Renal cortex interstitium (tissue), 11 donors: ENCODE measurements at regions not wholly inside any gene's neighbourhood (a gene's known extent, or its start where the extent isn't known, plus 50 kb on each side); places are given as distances from the start of the nearest gene placed in this dataset.
"Not testable (repeated sequence)": the region's sequence is repeated elsewhere in the genome, so short reads cannot be mapped to it uniquely, and the experiment has no call there.

Experiments used
- DNase-seq, 11 donors: peaks; one replicate each; pipeline ENCODE4 v3.0.0-alpha.2; 2013; ENCODE audit warnings: low read depth in 9 of 11, low spot score in 4 of 11; ENCODE audit errors: extremely low read depth in 1 of 11

DNA sequence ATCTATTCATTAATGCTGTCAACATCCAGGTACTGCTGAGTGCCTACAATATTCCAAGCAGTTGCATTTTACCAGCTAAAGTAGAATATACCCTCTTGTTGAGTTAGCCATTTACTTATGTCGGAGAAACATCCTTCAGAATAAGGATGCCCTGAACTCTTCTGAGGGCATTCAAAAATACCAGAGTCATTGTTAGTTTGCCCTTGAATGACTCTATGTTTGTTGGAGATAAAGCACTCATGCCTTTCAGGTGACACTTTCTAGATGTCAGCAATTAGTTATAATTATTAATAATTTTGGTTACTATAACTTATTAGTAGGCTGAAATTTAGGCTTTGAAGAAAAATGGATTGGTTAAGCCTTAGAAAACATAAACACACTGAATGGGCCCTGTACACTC is 286.2 kb upstream of the STXBP5 start:
- DNase-seq, result no peak

DNA sequence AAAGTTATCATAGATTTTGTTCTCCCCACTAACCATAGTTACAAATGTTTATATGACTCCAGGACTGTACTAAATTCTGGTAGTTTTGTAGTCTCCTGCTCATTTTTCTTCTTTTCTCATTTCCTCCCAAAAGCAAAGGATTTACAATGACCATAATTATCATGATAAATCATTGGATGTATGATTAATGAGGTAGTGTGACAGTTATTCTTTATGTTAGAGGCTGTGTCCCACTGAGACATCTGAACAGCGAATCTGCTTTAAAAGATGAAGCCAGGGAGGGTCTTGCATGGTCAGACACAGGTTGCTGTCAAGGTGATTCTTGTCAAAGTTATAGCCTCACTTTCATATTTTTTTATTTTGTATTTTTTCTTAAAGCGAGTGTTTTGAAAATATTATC is 285.2 kb upstream of the STXBP5 start:
- no peak for DNase-seq

DNA sequence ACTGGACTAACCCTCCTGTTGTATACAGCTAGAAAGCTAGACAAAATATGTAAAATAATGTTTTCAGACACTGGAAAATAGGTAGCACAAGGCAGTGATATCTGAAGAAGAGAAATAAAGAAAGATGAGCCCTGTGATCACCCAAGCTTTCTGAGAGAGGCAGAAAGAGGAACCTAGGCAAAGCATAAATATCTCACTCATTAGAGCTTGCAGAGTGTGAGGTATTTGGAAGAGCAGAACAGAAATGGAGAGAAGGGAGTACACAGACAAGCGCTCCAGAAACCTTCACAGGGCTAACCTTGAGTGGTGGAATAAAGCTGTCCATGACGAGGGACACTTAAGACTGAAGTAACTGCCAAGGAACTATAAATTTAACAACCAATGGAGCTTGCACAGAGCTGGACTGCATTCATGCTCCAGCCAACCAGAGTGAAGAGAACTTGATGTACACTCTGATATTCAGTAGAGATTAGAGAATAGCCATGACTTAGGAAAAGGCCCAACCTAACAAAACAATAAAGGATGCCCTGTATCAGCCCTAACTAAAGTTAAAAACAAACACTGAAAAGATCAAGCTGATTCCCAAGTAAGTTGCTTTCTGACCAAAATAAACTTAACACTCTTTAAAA is 280.9 kb upstream of the STXBP5 start:
- DNase-seq, result no peak

DNA sequence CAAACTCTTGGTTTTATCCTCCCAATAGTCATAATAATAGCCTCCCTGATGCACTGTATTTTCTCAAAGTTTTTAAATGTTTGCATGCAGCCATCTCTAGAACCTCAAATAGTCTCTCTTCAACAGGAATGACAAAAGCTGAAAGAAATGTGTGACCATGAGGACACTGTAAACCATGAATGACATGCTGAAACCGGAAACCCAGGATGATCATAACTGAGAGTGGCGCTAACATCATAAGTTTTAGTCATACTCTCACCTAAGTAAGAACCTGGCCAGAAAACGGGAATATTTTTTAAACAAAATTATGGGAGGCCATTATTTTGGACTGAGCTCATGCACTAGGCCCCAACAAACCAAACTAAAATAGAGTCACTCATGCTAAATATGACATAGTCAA is 278.4 kb upstream of the STXBP5 start:
- no peak for DNase-seq

DNA sequence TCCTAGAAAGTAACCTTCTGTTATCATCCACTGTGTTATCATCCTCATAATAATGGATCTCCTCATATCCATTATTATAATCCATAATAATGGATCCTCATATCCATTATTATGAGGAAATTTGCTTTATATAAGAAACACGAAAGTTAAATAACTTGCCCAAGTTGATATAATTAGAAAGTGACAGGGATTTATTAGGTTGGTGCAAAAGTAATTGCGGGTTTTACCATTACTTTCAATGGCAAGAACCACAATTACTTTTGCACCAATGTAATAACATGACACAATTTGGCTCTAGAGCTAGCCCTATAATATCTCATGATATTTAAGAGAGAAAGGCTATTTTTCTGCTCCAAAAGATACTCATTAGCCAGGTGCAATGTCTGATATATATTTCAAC is 275.7 kb upstream of the STXBP5 start:
- no peak for DNase-seq

DNA sequence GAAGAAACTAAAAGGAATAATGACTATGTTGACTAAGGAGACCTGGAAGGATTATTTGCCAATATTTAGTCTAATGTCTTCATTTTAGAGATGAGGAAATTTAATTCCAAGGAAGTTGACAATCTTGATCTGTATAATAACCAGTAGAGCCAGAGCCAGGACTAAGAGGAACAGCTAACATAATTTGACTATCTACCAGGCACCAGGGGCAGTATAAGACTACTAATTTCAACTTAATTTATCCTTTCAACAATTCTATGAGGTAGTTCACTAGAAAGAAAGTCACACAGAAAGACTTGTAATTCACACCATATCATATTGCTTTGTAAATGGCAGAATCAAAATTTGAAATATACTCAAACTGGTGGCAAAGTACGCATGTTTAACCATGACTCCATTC is 273.0 kb upstream of the STXBP5 start:
- DNase-seq, result no peak

DNA sequence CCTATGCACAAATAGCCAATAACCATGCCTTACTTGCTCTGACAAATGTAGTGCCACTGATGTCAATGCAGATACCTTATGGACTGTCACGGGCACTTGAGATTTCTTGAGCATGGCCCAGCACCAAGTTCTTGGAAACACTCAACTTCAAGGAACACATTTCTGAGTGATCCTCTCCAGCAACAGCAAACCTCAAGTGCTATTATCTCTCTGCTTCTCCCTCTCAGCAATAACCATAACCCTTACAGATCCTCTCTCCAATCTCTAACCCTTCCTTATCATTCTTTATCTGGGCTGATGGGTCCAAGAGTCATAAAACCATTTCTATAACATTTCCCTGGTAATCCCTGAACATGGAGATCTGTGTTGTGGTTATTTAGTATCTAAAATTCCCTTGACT is 266.9 kb upstream of the STXBP5 start:
- DNase-seq, result no peak

DNA sequence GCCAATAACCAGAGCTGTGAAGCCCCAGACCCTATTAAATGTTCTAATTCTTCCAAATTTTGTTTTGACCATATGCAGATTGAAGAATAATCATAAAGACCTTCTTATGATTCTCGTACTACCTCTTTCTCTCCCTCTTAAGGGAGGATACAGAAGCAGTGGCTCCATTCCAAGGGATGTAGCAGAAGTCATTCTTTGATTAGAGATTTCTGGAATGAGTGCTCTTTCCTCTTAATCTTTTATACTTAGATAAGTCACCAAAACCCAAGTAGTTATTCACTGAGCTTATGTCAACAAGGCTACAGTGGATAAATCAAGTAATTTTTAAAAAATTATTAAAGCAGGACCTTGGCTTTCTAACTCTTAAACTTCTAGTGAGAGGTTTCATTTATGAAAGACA is 266.0 kb upstream of the STXBP5 start:
- DNase-seq, result no peak

DNA sequence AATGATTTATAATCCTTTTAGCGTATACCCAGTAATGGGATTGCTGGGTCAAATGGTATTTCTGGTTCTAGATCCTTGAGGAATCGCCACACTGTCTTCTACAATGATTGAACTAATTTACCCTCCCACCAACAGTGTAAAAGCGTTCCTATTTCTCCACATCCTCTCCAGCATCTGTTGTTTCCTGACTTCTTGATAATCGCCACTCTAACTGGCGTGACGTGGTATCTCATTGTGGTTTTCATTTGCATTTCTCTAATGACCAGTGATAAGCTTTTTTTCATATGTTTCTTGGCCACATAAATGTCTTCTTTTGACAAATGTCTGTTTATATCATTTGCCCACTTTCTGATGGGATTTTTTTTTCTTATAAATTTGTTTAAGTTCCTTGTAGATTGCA is 264.8 kb upstream of the STXBP5 start:
- DNase-seq, result not testable (repeated sequence)

DNA sequence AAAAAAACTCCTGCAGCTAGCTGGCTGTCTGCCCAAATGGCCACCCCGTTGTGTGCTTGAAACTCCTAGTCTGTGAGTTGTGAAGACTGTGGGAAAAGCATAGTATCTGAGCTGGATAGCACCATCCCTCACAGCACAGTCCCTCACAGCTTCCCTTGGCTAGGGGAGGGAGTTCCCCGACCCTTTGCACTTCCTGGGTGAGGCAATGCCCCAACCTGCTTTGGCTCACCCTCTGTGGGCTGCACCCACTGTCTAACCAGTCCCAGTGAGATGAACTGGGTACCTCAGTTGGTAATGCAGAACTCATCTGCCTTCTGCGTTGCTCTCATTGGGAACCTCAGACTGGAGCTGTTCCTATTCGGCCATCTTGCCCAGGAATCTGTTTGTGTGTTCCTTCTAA is 260.6 kb upstream of the STXBP5 start:
- no peak for DNase-seq

DNA sequence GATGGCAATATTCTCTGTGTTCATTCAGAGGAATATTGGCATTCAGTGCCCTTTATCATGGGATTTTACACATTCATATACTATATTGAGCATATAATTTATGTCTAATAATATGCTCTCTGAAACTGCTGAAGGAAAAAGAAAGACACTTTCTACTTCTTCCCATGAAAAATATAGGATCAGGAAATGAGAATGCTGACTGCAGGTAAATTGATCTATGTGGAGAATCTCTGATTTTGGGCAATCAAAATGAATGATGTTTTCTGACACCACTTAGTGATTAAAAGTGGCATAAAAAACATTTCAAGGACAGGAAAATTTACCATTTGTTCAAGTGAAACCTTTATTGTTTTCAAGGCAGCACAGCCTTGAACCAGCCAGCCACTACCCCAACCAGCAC is 260.1 kb upstream of the STXBP5 start:
- no peak for DNase-seq

DNA sequence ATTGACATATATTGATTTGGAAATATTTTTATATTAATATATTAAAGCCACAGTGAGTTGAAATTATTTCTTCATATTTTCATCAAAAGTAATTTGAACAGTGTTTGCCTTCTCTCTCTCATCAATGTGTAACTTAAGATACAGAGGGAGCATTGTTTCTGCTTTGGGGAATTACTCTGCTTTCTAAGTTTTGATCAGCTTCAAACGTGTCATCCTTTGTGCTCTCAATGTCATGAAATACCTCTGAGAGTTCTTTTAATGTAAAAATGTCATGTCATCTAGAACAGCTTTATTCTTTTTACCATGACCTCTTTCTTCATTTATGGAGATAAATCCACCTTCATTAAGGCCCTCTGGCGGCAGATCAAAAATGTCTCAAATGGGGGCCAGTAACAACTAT is 259.4 kb upstream of the STXBP5 start:
- no peak for DNase-seq

DNA sequence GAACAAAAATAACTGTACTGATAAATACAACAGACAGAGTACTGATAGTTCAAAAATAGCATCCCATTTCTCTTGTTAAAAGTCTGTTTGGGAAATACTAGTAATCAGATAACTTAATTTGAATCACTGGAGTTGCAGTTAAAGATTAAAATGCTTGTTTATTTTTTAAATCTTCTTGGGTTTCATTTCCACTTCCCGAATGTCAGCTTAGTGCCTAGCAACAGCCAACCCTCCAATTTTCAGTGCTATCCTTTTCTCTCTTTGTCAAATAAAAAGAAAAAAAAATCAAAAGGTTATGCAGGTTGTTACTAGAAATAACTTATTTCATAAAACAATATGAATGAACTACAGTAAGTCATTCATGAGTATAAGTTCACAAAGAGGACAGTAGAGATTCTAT is 257.7 kb upstream of the STXBP5 start:
- DNase-seq, result no peak

DNA sequence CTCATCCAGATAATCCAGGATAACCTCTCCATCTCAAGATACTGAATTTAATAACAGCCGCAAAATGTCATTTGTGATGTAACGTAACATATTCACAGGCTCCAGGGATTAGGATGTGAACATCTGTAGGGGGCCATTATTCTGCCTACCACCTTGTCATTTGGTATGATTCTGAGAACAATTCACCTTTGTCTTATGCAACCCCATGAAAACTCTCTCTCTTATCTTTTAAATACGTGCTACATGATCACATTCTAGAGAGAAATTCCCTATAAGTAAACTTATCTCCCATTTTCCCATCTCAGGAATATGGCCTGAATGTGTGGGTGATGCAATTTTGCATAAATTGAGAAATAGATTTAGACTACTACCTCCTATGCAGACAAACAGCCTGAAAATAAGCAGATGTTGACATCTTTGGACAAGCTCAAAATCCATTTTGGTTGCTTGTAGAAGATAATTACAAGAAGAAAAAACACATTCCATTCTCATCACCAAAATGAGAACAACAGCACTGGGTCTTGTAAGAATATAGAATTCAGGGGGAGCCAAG is 255.4 kb upstream of the STXBP5 start:
- DNase-seq, result no peak

DNA sequence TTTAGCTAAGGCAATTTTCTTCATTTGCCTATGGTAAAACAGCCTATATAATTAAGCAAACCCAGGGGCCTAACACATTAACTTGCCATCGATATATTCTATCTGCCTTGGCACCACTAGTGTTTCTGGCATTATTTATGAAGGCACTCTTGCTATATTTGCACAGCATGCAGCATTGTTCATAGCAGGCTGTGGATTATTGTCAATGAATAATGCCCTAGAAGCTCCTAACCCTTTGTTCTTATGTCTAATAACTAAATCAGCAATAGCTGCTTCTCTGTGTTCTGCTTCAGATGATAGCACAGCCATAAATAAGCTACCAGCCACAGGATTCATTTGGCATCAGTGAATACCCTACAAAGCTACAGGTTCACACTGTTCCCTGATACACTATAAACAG is 254.8 kb upstream of the STXBP5 start:
- no peak for DNase-seq

DNA sequence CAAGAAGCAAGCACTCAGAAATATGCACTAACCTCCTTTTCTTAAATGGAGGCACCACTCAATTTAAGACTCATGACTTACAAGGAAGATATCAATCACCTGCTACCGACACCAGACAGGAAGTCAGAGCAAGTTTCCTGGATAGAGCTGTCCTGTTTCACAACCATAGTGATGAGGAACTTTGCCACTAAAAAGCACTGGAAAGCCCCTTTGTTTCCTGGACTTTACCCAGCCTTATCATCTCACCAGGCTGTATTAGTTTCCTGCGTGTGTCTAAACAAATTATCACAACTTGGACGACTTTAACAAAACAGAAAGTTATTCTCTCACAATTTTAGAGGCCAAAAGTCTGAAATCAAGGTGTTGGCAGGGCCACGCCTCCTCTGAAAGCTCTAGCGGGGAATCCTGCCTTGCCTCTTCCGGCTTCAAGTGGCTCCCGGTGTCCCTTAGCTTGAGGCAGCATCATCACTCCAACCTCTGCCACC is 253.8 kb upstream of the STXBP5 start:
- no peak for DNase-seq

DNA sequence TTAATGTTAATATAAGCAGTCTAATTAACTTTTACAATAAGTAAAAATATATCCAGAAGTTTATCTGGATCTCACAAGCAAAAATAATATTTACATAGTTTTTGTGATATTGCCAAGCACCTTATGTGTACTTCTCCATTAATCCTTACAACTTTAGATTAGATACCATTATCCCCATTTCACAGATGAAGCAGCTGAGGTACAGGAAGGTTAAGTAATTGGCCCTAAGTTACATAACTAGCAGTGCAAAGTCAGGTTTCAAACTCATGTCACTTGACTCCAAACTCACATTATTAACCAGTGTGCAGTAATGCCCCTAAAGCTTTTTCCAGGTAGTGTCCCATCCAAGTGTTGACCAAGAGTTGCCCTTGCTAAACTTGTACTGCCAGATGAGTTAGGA is 248.6 kb upstream of the STXBP5 start:
- no peak for DNase-seq

DNA sequence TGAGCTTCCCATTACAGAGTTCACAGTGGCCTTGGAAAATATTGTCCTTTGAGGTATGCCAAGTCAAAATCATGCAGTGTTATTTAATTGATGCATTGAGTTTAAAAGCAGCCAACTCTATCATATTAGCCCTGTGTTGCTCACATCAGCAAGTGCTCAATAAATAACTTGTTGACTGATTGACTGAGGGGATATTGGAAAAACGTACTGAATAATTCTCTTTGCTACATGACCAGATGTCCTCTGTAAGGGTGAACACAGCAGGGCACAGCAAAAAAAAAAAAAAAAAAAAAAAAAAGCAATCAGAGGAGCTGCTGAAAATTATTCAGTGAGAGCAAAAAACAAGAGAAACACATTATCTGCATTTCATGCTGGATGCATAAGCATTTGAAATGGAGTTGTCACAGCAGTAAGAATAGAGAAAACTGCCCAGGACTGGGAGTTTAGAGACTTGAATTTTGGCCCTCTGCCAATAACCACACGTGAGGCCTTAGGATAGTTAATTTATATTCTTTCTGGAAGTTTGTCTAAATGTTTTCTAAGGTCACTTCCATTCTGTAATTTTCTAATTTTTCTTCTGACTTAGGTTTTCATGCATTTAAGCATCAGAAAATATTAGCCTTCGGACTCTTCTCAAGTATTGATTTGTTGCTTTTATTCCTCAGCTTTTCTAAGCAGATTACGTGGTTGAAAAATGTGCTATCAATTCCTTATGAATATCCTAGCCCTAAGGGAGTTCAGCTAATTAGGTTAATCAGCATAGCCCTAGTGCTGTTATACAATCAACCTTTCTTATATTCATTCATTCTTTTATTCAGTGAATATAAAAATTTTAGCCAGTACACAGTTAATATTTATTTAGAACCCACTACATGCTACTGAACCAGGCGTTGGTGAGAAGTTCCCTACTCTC is 246.8 kb upstream of the STXBP5 start:
- no peak for DNase-seq

DNA sequence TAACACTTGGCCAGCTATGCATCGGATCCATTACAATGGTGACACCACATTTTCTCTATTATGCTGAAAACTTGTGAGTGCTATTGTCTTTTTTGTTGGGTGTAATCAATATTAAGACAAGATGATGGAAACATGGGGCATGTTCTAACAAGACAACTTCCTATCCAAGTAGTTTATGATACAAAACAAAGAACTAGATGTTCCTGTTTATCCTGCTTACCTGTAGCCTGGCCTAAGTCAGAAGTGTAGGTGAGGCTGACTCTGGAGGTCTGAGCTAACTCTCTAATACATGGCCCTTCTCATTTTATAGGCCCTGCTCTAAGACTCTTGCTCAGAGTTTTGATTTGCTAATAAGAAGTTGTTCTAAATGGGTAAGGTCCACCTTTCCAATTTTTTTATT is 242.4 kb upstream of the STXBP5 start:
- DNase-seq, result no peak

DNA sequence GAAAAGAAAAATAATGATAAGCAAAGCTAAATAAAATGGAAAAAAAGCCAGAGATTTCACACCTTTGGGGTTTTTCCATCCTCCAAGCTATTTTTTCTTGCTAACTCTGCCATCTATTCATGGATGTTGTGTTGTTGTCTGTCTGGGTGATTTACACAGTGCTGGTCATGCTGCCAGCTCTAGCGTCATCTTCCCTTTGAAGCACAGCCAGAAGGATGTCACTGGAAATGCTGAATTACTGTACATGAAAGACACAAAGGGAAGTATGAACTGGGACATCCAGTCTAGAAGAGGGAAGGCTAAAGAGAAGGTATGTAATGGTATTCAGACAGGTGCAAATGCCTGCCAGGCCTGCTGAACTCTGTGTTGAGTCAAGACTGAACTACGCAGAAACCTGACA is 241.9 kb upstream of the STXBP5 start:
- peak in 4 of 11 donors; percentile 9 to 34 (median 21) for DNase-seq
